HuH-7.5 (cell line): ENCODE measurements at regions not wholly inside any gene's neighbourhood (a gene's known extent, or its start where the extent isn't known, plus 50 kb on each side); places are given as distances from the start of the nearest gene placed in this dataset.

Source experiments
- DNase-seq: peaks from one replicate; pipeline ENCODE4 v3.0.0; 2011; ENCODE audit warnings: low spot score

- DNase-seq: no peak
Observed at GRCh38 chr3:146308682-146309081, 57.8 kb upstream of the PLSCR4 start.

GRCh38 chr3:146308222-146308621 is 57.3 kb upstream of the PLSCR4 start:
- DNase-seq: no peak

DNA sequence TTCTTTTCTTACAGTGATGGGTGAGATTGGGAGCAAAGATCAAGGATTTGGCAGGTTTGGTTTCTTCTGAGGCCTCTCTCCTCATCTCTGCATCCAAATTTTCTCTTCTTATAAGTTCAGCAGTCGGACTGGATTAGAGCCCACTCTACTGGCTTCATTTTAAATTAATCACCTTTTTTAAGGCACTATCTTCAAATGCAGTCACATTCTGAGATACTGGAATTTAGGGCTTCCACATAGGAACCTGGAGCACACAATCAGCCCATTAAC is 56.5 kb upstream of the PLSCR4 start:
- no peak for DNase-seq

DNA sequence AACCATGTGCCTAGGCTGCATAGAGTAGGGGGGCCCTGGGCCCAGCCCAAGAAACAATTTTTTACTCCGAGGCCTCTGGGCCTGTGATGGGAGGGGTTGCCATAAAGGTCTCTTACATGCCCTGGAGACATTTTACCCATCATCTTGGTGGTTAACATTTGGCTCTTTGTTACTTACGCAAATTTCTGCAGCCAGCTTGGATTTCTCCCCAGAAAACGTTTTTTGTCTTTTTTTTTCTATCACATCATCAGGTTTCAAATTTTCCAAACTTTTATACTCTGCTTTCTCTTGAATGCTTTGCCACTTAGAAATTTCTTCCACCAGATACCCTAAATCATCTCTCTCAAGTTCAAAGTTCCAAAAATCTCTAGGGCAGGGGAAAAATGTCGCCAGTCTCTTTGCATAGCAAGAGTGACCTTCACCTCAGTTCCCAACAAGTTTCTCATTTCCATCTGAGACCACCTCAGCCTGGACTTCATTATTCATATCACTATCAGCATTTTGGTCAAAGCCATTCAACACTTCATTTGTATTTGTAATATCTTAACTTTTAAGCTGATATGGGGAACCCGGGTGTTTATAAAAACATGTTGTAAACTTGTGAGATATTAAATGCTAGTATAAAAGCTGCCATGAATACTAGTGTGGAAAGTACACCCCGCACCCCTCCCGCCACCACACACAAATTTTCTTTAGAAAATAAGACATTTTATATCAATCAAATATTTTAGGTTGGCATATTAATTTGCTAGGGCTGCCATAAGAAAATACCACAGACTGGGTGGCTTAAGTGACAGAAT is 56.0 kb upstream of the PLSCR4 start:
- no peak for DNase-seq

DNA sequence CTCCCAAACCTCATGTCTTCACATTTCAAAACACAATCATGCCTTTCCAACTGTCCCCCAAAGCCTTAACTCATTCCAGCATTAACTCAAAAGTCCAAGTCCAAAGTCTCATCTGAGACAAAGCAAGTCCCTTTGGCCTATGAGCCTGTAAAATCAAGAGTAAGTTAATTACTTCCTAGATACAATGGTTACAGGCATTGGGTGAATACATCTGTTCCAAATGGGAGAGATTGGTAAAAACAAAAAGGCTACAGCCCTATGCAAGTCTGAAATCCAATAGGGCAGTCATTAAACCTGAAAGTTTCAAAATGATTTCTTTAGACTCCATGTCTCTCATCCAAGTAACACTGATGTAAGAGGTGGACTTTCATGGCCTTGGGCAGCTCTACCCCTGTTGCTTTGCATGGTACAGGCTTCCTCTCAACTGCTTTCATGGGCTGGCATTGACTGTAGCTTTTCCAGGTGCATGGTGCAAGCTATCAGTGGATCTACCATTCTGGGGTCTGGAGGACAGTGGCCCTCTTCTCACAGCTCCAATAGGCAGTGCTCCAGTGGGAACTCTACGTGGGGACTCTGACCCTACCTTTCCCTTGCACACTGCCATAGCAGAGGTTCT is 55.0 kb upstream of the PLSCR4 start:
- DNase-seq: no peak

DNA sequence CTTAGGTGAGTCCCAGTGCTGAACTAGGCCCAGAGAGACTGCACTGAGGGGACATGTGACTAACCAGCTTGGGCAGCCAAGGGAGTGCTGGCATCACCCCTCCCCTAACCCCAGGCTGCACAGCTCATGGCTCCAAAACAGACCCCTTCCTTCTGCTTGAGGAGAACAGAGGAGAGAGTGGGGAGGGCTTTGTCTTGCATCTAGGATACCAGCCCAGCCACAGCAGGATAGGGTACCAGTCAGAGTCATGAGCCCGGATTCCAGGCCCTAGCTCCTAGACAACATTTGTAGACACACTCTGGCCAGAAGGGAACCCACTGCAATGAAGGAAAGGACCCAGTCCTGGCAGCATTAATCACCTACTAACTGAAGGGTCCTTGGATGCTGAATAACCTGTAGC is 49.9 kb upstream of the PLSCR4 start:
- DNase-seq: no peak
